Upper lobe of right lung (tissue), 1 donor: ENCODE measurements at regions not wholly inside any gene's neighbourhood (a gene's known extent, or its start where the extent isn't known, plus 50 kb on each side); places are given as distances from the start of the nearest gene placed in this dataset.
"Not testable (repeated sequence)": the region's sequence is repeated elsewhere in the genome, so short reads cannot be mapped to it uniquely, and the experiment has no call there.

ENCODE experiments used
- ATAC-seq: fragments of 200-7000 bp; cut with Tn5 transposase; one replicate; pipeline ENCODE4 v1.9.1; 2020; ENCODE audit warnings: mild to moderate bottlenecking, moderate library complexity
- DNase-seq: peaks from one replicate; pipeline ENCODE4 v3.0.0-alpha.2; 2020
- H3K27ac ChIP-seq: fragments of 200-600 bp; one replicate; pipeline ENCODE4 v1.8.0; 2022
- H3K27me3 ChIP-seq: fragments of 200-600 bp; one replicate; pipeline ENCODE4 v1.8.0; 2022; ENCODE audit warnings: mild to moderate bottlenecking
- H3K36me3 ChIP-seq: fragments of 200-600 bp; one replicate; pipeline ENCODE4 v1.8.0; 2022
- H3K4me1 ChIP-seq: fragments of 200-600 bp; one replicate; pipeline ENCODE4 v1.8.0; 2022
- H3K4me3 ChIP-seq: fragments of 200-600 bp; one replicate; pipeline ENCODE4 v1.8.0; 2022; ENCODE audit warnings: mild to moderate bottlenecking
- H3K9me3 ChIP-seq: fragments of 200-600 bp; one replicate; pipeline ENCODE4 v1.8.0; 2022
- CTCF ChIP-seq: fragments of 200-600 bp; IDR thresholded peaks from one replicate; pipeline ENCODE4 v1.8.0; 2022; ENCODE audit warnings: antibody characterized with exemption
- intact Hi-C: fragments of 100-400 bp; cut with DNase I; formaldehyde crosslinking; loops from one replicate; pipeline ENCODE4 v1.11.0; 2022
- donor health status: DM: no; HTN: yes; CAD: no; lungs with severe emphysema.

- no peaks in the 10 kb centered on the region for H3K36me3 ChIP-seq
- ATAC-seq (no peak), DNase-seq (no peak)
- TF ChIP-seq CTCF, result no peak
- H3K27me3 ChIP-seq, result no peaks in the 10 kb centered on the region
- no peaks in the 10 kb centered on the region for H3K4me1 ChIP-seq
- H3K27ac ChIP-seq, result no peak overlapping the region
- no peaks in the 10 kb centered on the region for H3K9me3 ChIP-seq
- no peak overlapping the region for H3K4me3 ChIP-seq
- intact Hi-C loops, result no loop called here
Observed at GRCh38 chr3:140857993-140858392, 83.6 kb upstream of the SLC25A36 start.

GRCh38 chr3:140859592-140860336, 81.9 kb upstream of the SLC25A36 start:
- Histone ChIP-seq H3K27ac (no peak overlapping the region), H3K9me3 (no peaks in the 10 kb centered on the region), H3K36me3 (no peaks in the 10 kb centered on the region), H3K4me3 (no peak overlapping the region), H3K4me1 (no peaks in the 10 kb centered on the region), H3K27me3 (no peaks in the 10 kb centered on the region)
- no peak for TF ChIP-seq CTCF
- DNase-seq (no peak), ATAC-seq (no peak)
- intact Hi-C loops, result no loop called here

- intact Hi-C loops, result no loop called here
- no peaks in the 10 kb centered on the region for H3K36me3 ChIP-seq
- H3K27me3 ChIP-seq, result no peaks in the 10 kb centered on the region
- H3K9me3 ChIP-seq, result no peaks in the 10 kb centered on the region
- peak; percentile 58 for TF ChIP-seq CTCF
- H3K4me3 ChIP-seq, result no peak overlapping the region
- DNase-seq (no peak), ATAC-seq (peak; percentile 71)
- H3K27ac ChIP-seq, result no peak overlapping the region
- no peaks in the 10 kb centered on the region for H3K4me1 ChIP-seq
Observed at GRCh38 chr3:140863580-140864009, 78.0 kb upstream of the SLC25A36 start.

- TF ChIP-seq CTCF, result no peak
- H3K4me1 ChIP-seq, result no peaks in the 10 kb centered on the region
- no peak overlapping the region for H3K27ac ChIP-seq
- H3K4me3 ChIP-seq, result no peak overlapping the region
- no peak for DNase-seq
- intact Hi-C loops, result no loop called here
- no peaks in the 10 kb centered on the region for H3K36me3 ChIP-seq
- ATAC-seq, result no peak
- no peaks in the 10 kb centered on the region for H3K27me3 ChIP-seq
- no peaks in the 10 kb centered on the region for H3K9me3 ChIP-seq
Observed at GRCh38 chr3:140870351-140870750, 71.3 kb upstream of the SLC25A36 start.

GRCh38 chr3:140871022-140871421, 70.6 kb upstream of the SLC25A36 start:
- no peak overlapping the region for H3K4me3 ChIP-seq
- H3K27me3 ChIP-seq, result no peaks in the 10 kb centered on the region
- no peaks in the 10 kb centered on the region for H3K36me3 ChIP-seq
- intact Hi-C loops, result no loop called here
- TF ChIP-seq CTCF, result no peak
- H3K9me3 ChIP-seq, result no peaks in the 10 kb centered on the region
- ATAC-seq, result no peak
- no peak overlapping the region for H3K27ac ChIP-seq
- no peaks in the 10 kb centered on the region for H3K4me1 ChIP-seq
- no peak for DNase-seq

GRCh38 chr3:140872165-140872564, 69.5 kb upstream of the SLC25A36 start:
- H3K9me3 ChIP-seq, DNase-seq, H3K4me1 ChIP-seq, H3K36me3 ChIP-seq, ATAC-seq, intact Hi-C loops, H3K27ac ChIP-seq, H3K4me3 ChIP-seq, H3K27me3 ChIP-seq: not testable (repeated sequence)
